Vagina (tissue), 2 donors: ENCODE measurements at regions not wholly inside any gene's neighbourhood (a gene's known extent, or its start where the extent isn't known, plus 50 kb on each side); places are given as distances from the start of the nearest gene placed in this dataset.

Source experiments
- DNase-seq, 2 donors: peaks; one replicate each; pipeline ENCODE4 v3.0.0-alpha.2; 2017; ENCODE audit errors: extremely low spot score in 2 of 2
- H3K27ac ChIP-seq: fragments of 200-600 bp; sonication (generic); one replicate; pipeline ENCODE4 v1.5.1; 2019
- H3K27me3 ChIP-seq: fragments of 200-600 bp; sonication (generic); one replicate; pipeline ENCODE4 v1.5.1; 2019
- H3K36me3 ChIP-seq, 2 donors: fragments of 200-600 bp; sonication (generic); one replicate each; pipeline ENCODE4 v1.5.1; 2017 to 2019
- H3K4me1 ChIP-seq: fragments of 200-600 bp; sonication (generic); one replicate; pipeline ENCODE4 v1.5.1; 2019
- H3K4me3 ChIP-seq, 2 donors: fragments of 200-600 bp; sonication (generic); 1 replicate in 1 of 2; 2 replicates in 1 of 2; pipeline ENCODE4 v1.5.1; 2016 to 2019
- H3K9me3 ChIP-seq: fragments of 200-600 bp; sonication (generic); one replicate; pipeline ENCODE4 v1.5.1; 2019
- POLR2A ChIP-seq, 2 donors: fragments of 450-650 bp; IDR thresholded peaks; one replicate each; pipeline ENCODE4 v1.6.1; 2017; ENCODE audit warnings: antibody characterized with exemption in 2 of 2, mild to moderate bottlenecking in 2 of 2, moderate library complexity in 2 of 2
- POLR2AphosphoS5 ChIP-seq, 2 donors: sonication (generic); formaldehyde crosslinking; IDR thresholded peaks; one replicate each; pipeline ENCODE4 v1.9.0; 2017; ENCODE audit warnings: antibody characterized with exemption in 2 of 2, mild to moderate bottlenecking in 2 of 2, low read depth in 1 of 2; ENCODE audit not compliant: insufficient read depth in 1 of 2
- intact Hi-C: fragments of 100-400 bp; cut with DNase I; formaldehyde crosslinking; loops from one replicate; pipeline ENCODE4 v1.15.1; 2023
- TF ChIP-seq, protein P1 (sequence below), 3 experiments: fragments of 450-650 bp in 2 of 3; fragments of 200-600 bp in 1 of 3; sonication (generic) in 1 of 3; IDR thresholded peaks; one replicate each; pipeline ENCODE4 v1.5.1; 2017 to 2019; ENCODE audit warnings: antibody characterized with exemption in 3 of 3, mild to moderate bottlenecking in 2 of 3, moderate library complexity in 2 of 3

DNA sequence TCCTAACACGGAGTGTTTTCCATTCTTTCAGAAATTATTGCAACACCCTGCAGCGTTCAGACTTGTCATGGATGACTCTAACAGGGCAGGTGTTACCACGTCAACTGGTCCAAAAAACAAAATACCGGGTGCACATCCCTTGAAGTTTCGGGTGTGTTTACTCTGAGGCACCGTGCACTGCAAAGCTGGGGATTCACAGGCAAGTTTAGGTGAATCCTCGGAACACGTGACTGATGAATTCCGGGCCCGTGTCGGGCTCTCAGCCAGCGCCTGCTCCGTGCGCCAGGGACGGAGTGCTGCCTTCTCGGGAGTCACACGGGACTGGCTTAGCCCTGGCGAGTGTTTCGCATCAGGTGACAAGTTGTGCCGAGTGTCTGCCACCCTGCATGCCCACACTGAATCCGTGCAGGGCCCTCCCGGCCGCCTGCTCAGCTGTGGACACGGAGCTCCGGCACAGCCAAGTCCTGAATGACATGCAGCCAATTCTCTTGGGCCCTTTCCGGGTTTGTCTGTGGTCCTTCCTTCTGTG lies 66.0 kb upstream of the IRX4 start:
- TF ChIP-seq, protein P1, sequence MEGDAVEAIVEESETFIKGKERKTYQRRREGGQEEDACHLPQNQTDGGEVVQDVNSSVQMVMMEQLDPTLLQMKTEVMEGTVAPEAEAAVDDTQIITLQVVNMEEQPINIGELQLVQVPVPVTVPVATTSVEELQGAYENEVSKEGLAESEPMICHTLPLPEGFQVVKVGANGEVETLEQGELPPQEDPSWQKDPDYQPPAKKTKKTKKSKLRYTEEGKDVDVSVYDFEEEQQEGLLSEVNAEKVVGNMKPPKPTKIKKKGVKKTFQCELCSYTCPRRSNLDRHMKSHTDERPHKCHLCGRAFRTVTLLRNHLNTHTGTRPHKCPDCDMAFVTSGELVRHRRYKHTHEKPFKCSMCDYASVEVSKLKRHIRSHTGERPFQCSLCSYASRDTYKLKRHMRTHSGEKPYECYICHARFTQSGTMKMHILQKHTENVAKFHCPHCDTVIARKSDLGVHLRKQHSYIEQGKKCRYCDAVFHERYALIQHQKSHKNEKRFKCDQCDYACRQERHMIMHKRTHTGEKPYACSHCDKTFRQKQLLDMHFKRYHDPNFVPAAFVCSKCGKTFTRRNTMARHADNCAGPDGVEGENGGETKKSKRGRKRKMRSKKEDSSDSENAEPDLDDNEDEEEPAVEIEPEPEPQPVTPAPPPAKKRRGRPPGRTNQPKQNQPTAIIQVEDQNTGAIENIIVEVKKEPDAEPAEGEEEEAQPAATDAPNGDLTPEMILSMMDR (IDR thresholded peaks at IDR 0.05): no peak
- TF ChIP-seq POLR2AphosphoS5 (IDR thresholded peaks at IDR 0.05; ENCODE audit: insufficient read depth in 1 of 2, low read depth in 1 of 2): peak; percentile 50 to 76
- Histone ChIP-seq H3K4me3 (peak overlapping the region; percentile 2 to 42), H3K27me3 (no peaks in the 10 kb centered on the region), H3K9me3 (no peaks in the 10 kb centered on the region), H3K36me3 (no peaks in the 10 kb centered on the region), H3K27ac (peak overlapping the region; percentile 79), H3K4me1 (peaks cover 15% of the 10 kb centered on the region)
- no peak for DNase-seq
- intact Hi-C loops: no loop called here

GRCh38 chr5:1948111-1948510 lies 65.4 kb upstream of the IRX4 start:
- no peak for DNase-seq
- H3K4me1 ChIP-seq: peaks cover 15% of the 10 kb centered on the region
- TF ChIP-seq POLR2A (IDR thresholded peaks at IDR 0.05) (no peak), POLR2AphosphoS5 (IDR thresholded peaks at IDR 0.05; ENCODE audit: insufficient read depth in 1 of 2, low read depth in 1 of 2) (no peak)
- TF ChIP-seq, protein P1 (IDR thresholded peaks at IDR 0.05): no peak
- H3K36me3 ChIP-seq: no peaks in the 10 kb centered on the region
- H3K27me3 ChIP-seq: no peaks in the 10 kb centered on the region
- no peak overlapping the region for H3K4me3 ChIP-seq
- H3K9me3 ChIP-seq: no peaks in the 10 kb centered on the region
- intact Hi-C loops: no loop called here
- H3K27ac ChIP-seq: peak overlapping the region; percentile 79

DNA sequence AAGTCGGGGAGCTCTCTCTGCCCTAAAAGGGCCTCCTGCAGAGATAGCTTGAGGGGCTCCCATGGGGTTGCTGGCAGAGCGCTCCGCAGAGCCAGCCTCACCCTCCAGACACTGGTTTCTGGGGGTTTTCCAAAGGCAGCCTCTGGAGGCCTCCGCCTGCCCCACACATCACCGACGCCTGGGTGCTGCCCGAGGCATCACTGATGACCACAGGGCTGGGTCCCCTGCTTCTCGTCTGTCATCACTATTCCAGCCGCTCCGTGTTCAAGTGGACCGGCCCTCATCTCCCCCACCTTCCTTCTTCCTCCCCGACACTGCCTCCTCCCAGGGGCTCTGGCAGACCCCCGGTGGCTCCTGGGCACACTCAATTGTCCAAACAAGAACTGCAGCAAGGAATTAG lies 64.1 kb upstream of the IRX4 start:
- Histone ChIP-seq H3K9me3 (no peaks in the 10 kb centered on the region), H3K4me3 (no peak overlapping the region), H3K4me1 (peaks cover 15% of the 10 kb centered on the region), H3K27ac (no peak overlapping the region), H3K27me3 (no peaks in the 10 kb centered on the region), H3K36me3 (no peaks in the 10 kb centered on the region)
- intact Hi-C loops: no loop called here
- TF ChIP-seq POLR2A (IDR thresholded peaks at IDR 0.05) (no peak), POLR2AphosphoS5 (IDR thresholded peaks at IDR 0.05; ENCODE audit: insufficient read depth in 1 of 2, low read depth in 1 of 2) (no peak)
- TF ChIP-seq, protein P1 (IDR thresholded peaks at IDR 0.05): no peak
- DNase-seq: no peak

GRCh38 chr5:1946122-1946677 lies 63.5 kb upstream of the IRX4 start:
- Histone ChIP-seq H3K9me3 (no peaks in the 10 kb centered on the region), H3K4me3 (no peak overlapping the region), H3K36me3 (no peaks in the 10 kb centered on the region), H3K27me3 (no peaks in the 10 kb centered on the region), H3K27ac (no peak overlapping the region), H3K4me1 (peaks cover 15% of the 10 kb centered on the region)
- TF ChIP-seq POLR2AphosphoS5 (IDR thresholded peaks at IDR 0.05; ENCODE audit: insufficient read depth in 1 of 2, low read depth in 1 of 2) (no peak), POLR2A (IDR thresholded peaks at IDR 0.05) (no peak)
- TF ChIP-seq, protein P1 (IDR thresholded peaks at IDR 0.05): no peak
- intact Hi-C loops: no loop called here
- DNase-seq: no peak

DNA sequence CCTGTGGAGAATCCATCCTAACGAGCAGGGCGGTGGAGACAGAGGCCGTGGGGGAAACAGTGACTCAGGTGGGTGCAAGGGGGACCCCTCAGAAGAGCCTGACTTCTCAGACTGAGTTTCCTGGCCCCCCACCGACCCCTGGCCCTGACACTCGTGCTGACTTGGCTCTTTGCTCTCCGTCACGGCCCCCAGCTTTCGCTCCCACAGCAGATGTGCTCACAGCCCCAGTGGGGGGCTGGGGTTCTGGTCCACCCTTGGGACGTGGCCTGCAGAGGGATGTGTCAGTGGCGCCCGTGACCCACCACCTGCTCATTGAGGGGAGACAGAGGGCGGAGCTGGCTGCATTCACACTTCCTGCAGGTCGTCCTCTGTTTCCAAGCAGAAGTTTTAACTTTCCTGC lies 62.9 kb upstream of the IRX4 start:
- Histone ChIP-seq H3K4me3 (no peak overlapping the region), H3K9me3 (no peaks in the 10 kb centered on the region), H3K36me3 (no peaks in the 10 kb centered on the region), H3K4me1 (peaks cover 15% of the 10 kb centered on the region), H3K27ac (no peak overlapping the region), H3K27me3 (no peaks in the 10 kb centered on the region)
- no peak for DNase-seq
- no peak for TF ChIP-seq POLR2AphosphoS5 (IDR thresholded peaks at IDR 0.05; ENCODE audit: insufficient read depth in 1 of 2, low read depth in 1 of 2)
- TF ChIP-seq, protein P1 (IDR thresholded peaks at IDR 0.05): no peak
- TF ChIP-seq POLR2A (IDR thresholded peaks at IDR 0.05): no peak
- intact Hi-C loops: no loop called here
